Upper lobe of right lung (tissue), 1 donor: ENCODE measurements at regions not wholly inside any gene's neighbourhood (a gene's known extent, or its start where the extent isn't known, plus 50 kb on each side); places are given as distances from the start of the nearest gene placed in this dataset.
A peak's percentile ranks its signal among the peaks of the same experiment; 100 is the strongest.
"Not testable (repeated sequence)": the region's sequence is repeated elsewhere in the genome, so short reads cannot be mapped to it uniquely, and the experiment has no call there.

Experiments
- ATAC-seq: fragments of 200-7000 bp; cut with Tn5 transposase; one replicate; pipeline ENCODE4 v1.9.1; 2020; ENCODE audit warnings: mild to moderate bottlenecking, moderate library complexity
- DNase-seq: peaks from one replicate; pipeline ENCODE4 v3.0.0-alpha.2; 2020
- H3K27ac ChIP-seq: fragments of 200-600 bp; one replicate; pipeline ENCODE4 v1.8.0; 2022
- H3K27me3 ChIP-seq: fragments of 200-600 bp; one replicate; pipeline ENCODE4 v1.8.0; 2022; ENCODE audit warnings: mild to moderate bottlenecking
- H3K36me3 ChIP-seq: fragments of 200-600 bp; one replicate; pipeline ENCODE4 v1.8.0; 2022
- H3K4me1 ChIP-seq: fragments of 200-600 bp; one replicate; pipeline ENCODE4 v1.8.0; 2022
- H3K4me3 ChIP-seq: fragments of 200-600 bp; one replicate; pipeline ENCODE4 v1.8.0; 2022; ENCODE audit warnings: mild to moderate bottlenecking
- H3K9me3 ChIP-seq: fragments of 200-600 bp; one replicate; pipeline ENCODE4 v1.8.0; 2022
- intact Hi-C: fragments of 100-400 bp; cut with DNase I; formaldehyde crosslinking; loops from one replicate; pipeline ENCODE4 v1.11.0; 2022
- donor health status: DM: no; HTN: yes; CAD: no; lungs with severe emphysema.

- H3K4me1 ChIP-seq, intact Hi-C loops: not testable (repeated sequence)
- peak; percentile 32 for ATAC-seq
Measured at GRCh38 chr2:87319705-87320104, 298.1 kb upstream of the PLGLB1 start.

GRCh38 chr2:87321201-87321600 lies 299.6 kb upstream of the PLGLB1 start:
- H3K9me3 ChIP-seq, DNase-seq, ATAC-seq, H3K27ac ChIP-seq, H3K4me3 ChIP-seq, H3K27me3 ChIP-seq, H3K4me1 ChIP-seq, intact Hi-C loops, H3K36me3 ChIP-seq: not testable (repeated sequence)

More at GRCh38 chr2:87319705-87320104, 298.1 kb upstream of the PLGLB1 start:
- not testable (repeated sequence) for DNase-seq, H3K9me3 ChIP-seq, H3K36me3 ChIP-seq, H3K27ac ChIP-seq, H3K4me3 ChIP-seq, H3K27me3 ChIP-seq

DNA sequence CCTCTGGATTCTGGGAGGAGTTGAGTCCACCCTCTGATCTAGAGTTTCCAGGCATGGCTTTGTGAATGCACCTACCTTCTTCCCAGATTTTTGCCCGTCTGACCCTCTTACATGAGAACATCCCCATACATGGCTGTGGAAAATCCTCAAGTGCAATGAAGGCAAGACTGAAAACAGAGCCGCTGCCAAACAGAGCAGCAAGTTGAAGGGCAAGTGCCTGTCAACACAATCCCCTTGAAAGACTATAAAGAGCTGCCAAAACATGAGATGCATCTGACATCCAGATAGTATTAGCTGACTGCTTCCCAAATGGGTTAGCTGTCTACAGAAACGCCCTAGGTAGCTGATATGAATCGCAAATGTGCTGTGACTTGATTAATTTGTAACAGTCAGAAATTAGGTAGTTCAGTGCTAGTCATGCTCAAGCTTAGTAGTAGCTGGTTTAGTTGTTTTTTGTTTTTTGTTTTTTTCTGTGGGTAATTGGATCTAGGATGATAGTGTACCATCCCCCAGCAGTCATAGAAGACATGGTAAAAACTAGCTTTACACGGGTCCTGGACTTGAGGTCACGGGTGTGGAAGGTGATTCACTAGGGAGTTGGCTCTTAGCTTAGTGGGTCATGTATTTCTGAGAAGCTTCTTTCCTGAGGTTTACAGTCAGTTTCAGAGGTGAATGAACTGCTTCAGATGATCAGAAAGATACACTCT lies 302.8 kb upstream of the PLGLB1 start:
- not testable (repeated sequence) for ATAC-seq, H3K27me3 ChIP-seq

GRCh38 chr2:87325042-87325910 lies 303.6 kb upstream of the PLGLB1 start:
- H3K27me3 ChIP-seq, H3K4me3 ChIP-seq, H3K4me1 ChIP-seq, ATAC-seq, H3K27ac ChIP-seq, intact Hi-C loops, DNase-seq, H3K9me3 ChIP-seq, H3K36me3 ChIP-seq: not testable (repeated sequence)

More for the DNA sequence above, 302.8 kb upstream of the PLGLB1 start:
- intact Hi-C loops, H3K9me3 ChIP-seq, H3K4me3 ChIP-seq, H3K4me1 ChIP-seq, H3K27ac ChIP-seq, H3K36me3 ChIP-seq, DNase-seq: not testable (repeated sequence)

- H3K36me3 ChIP-seq, H3K27ac ChIP-seq, H3K27me3 ChIP-seq, H3K4me3 ChIP-seq, DNase-seq, intact Hi-C loops, ATAC-seq, H3K4me1 ChIP-seq, H3K9me3 ChIP-seq: not testable (repeated sequence)
Measured at GRCh38 chr2:87325911-87326294, 304.3 kb upstream of the PLGLB1 start.

- H3K36me3 ChIP-seq, H3K9me3 ChIP-seq, DNase-seq, H3K27ac ChIP-seq, H3K4me3 ChIP-seq, intact Hi-C loops, H3K27me3 ChIP-seq, H3K4me1 ChIP-seq: not testable (repeated sequence)
- peak; percentile 38 for ATAC-seq
Measured at GRCh38 chr2:87326754-87327153, 305.1 kb upstream of the PLGLB1 start.

DNA sequence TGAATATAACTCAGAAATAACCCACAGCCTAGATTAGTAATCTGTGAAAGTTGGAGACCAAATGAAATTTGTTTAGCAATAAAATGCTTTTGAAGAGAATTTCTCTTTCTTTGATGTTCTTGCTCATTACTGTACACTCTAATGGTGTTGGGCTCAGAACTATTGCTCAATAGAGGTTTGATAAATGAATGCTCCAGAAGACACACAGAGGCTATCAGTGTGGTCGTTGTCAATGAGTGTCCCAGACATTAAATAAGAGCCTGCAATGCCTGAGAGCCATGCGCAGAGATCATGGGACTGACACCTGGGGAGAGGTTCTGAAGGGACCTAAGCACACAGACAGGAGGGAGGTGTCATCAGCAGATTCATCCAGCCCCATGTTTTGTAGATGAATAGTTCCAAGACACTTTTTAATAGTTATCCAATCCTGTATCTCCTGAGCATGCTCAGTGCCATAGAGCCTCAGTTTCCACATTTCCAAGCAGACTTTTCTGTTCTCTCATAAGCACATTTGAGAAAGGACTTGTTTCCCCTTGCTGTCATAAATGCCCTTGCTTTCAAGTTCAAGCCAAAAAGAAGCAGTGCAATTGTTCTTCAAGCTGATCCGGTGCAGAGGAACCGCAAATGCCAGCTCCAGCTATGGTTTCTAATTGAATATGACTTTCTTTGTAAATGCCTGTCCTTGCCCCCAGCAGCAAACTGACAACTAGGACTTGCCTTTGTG lies 306.2 kb upstream of the PLGLB1 start:
- H3K27ac ChIP-seq, ATAC-seq, H3K4me1 ChIP-seq, H3K9me3 ChIP-seq, H3K36me3 ChIP-seq, intact Hi-C loops, H3K27me3 ChIP-seq, DNase-seq, H3K4me3 ChIP-seq: not testable (repeated sequence)

GRCh38 chr2:87329529-87329928 lies 307.9 kb upstream of the PLGLB1 start:
- intact Hi-C loops, H3K4me3 ChIP-seq, H3K27ac ChIP-seq, ATAC-seq, DNase-seq, H3K4me1 ChIP-seq, H3K27me3 ChIP-seq, H3K36me3 ChIP-seq, H3K9me3 ChIP-seq: not testable (repeated sequence)

- DNase-seq, H3K36me3 ChIP-seq, H3K27me3 ChIP-seq, H3K4me3 ChIP-seq, ATAC-seq, H3K27ac ChIP-seq, intact Hi-C loops, H3K9me3 ChIP-seq, H3K4me1 ChIP-seq: not testable (repeated sequence)
Measured at GRCh38 chr2:87330486-87330885, 308.8 kb upstream of the PLGLB1 start.

DNA sequence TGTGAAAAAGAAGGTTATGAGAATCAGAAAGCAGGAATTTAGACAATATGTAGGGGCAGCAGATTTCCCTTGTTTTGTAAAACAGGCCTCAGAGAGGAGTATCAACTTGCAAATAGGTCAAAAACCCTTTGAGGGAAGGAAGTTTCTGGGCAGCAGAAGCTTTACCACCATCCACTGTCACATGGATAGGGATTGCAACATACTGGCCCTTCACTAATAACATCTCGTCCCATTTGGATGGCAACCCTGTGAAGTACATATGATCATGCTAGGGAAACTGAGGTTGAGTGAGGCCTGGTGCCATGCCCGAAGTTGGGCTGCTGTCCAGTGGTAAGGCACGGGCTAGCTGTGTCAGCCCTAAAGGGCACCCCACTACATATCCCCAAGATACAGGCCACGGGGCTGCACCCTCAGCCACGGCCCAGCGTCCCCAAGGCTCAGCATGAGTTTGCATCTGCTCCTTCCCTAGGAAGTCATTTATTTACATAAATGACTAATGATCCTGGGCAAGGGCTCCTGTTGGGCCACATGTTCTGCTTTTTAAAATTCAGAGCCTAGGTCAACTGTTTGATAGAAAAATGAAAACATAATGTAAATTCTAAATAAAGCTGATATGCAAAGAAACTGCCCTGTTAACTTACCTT lies 310.4 kb upstream of the PLGLB1 start:
- intact Hi-C loops, H3K9me3 ChIP-seq, H3K27ac ChIP-seq, H3K27me3 ChIP-seq, H3K4me1 ChIP-seq, DNase-seq, H3K36me3 ChIP-seq, H3K4me3 ChIP-seq: not testable (repeated sequence)
- peak; percentile 65 for ATAC-seq

GRCh38 chr2:87334888-87335287 lies 313.2 kb upstream of the PLGLB1 start:
- H3K27ac ChIP-seq, H3K4me1 ChIP-seq, DNase-seq, H3K36me3 ChIP-seq, H3K9me3 ChIP-seq, H3K4me3 ChIP-seq, ATAC-seq, H3K27me3 ChIP-seq, intact Hi-C loops: not testable (repeated sequence)

GRCh38 chr2:87338998-87339397 lies 317.4 kb upstream of the PLGLB1 start:
- H3K36me3 ChIP-seq, H3K4me3 ChIP-seq, H3K27ac ChIP-seq, DNase-seq, intact Hi-C loops, H3K9me3 ChIP-seq, H3K27me3 ChIP-seq, H3K4me1 ChIP-seq, ATAC-seq: not testable (repeated sequence)
